Head of caudate nucleus (tissue), 42 donors: ENCODE measurements at regions not wholly inside any gene's neighbourhood (a gene's known extent, or its start where the extent isn't known, plus 50 kb on each side); places are given as distances from the start of the nearest gene placed in this dataset.

Source experiments
- DNase-seq, 42 donors: peaks; one replicate each; pipeline versions ENCODE4 v3.0.0 to v3.0.0-alpha.2; 2020 to 2021; ENCODE audit warnings: mixed read lengths in 7 of 42
- intact Hi-C: fragments of 100-400 bp; cut with DNase I; formaldehyde crosslinking; loops from one replicate; pipeline ENCODE4 v1.15.0; 2022

DNA sequence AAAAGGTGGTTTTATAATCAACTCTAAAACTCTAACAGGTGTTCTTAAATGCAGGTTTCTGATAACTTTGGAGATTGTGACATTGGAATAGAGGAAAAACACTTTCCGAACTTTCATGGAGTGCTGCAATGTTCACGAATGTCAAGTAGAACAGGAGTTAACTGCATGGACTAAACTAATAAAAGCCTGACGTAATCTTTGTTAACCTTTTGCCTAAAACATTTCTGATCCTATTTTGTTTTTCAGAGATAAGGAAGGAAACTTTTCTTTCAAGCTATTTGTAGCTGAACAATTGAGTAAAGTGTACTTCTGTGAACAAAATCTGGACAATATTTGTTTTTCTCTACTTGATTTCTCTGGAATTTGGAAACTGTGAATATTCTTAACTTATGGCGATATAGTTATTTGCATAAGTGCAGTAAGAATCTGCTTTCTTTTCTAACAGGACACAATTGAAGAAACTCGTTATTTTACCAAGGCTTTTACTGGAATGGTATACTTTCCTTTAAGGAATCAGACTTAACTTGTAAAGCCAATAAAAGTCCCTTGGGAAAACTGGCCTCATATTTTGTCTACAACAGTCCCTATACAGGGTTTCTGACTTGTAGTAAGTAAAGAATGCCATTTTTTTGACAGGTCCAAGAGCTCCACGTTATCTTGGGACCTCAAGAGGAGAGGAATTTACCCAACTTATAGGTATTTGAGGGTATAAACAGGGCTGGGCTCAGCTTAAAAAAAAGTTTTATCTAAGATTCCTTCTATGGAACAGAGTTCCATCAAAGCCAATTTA lies 154.7 kb downstream of the NXNL2 start:
- no peak for DNase-seq
- intact Hi-C loops, result no loop called here

DNA sequence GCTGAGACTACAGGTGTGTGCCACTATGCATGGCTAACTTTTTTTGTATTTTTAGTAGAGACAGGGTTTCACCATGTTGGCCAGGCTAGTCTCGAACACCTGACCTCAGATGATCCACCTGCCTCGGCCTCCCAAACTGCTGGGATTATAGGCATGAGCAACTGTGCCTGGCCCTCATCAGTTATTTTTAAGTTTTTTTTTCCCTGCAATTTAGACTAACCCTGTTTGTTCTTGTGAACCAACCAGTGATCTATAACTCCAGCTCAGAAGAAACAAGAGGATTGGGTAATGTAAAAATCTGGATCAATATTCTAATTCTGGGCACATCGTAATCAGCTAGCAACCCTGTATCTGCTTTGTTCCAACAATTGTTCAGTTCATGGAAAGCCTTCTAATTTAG lies 155.7 kb downstream of the NXNL2 start:
- intact Hi-C loops, result no loop called here
- DNase-seq, result no peak

DNA sequence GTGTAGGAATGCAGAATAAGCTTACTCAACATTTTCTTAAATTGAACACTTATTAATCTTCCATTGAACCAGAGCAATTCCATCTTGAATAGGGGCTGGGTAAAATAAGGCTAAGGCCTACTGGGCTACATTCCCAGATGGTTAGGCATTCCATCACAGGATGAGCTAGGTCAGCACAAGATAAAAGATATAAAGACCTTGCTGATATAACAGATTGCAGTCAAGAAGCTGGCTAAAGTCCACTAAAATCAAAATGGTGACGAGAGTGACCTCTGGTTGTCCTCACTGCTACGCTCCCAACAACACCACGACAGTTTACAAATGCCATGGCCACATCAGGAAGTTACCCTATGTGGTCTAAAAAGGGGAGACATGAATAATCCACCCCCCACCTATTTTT lies 156.1 kb downstream of the NXNL2 start:
- intact Hi-C loops, result no loop called here

GRCh38 chr9:88691811-88692210 lies 156.8 kb downstream of the NXNL2 start:
- intact Hi-C loops, result no loop called here
- DNase-seq, result no peak

More for the DNA sequence above, 156.1 kb downstream of the NXNL2 start:
- no peak for DNase-seq

- DNase-seq, result no peak
- intact Hi-C loops, result no loop called here
Observed at GRCh38 chr9:88692827-88693226, 157.8 kb downstream of the NXNL2 start.

GRCh38 chr9:88694625-88695024 lies 159.6 kb downstream of the NXNL2 start:
- DNase-seq, result no peak
- intact Hi-C loops, result no loop called here

DNA sequence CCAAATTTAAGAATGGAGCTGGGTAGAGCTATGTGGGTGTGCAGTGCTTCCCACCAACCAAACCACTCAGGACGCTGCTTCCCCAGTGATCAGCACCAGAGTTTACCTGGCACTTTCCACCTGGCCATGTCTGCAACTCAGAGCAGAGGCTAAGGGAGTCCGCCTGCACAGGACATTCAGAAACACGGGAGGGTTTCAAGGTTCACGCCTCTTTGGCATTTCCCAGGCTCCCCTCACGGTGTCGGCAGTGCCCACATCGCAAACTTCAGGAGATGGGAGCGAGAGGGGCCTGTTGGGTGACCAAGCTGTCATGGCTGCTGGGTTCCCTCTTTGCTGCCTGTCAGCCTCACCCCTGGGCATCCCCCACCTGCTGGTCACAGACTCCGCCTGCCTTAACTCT lies 161.5 kb downstream of the NXNL2 start:
- intact Hi-C loops, result no loop called here

DNA sequence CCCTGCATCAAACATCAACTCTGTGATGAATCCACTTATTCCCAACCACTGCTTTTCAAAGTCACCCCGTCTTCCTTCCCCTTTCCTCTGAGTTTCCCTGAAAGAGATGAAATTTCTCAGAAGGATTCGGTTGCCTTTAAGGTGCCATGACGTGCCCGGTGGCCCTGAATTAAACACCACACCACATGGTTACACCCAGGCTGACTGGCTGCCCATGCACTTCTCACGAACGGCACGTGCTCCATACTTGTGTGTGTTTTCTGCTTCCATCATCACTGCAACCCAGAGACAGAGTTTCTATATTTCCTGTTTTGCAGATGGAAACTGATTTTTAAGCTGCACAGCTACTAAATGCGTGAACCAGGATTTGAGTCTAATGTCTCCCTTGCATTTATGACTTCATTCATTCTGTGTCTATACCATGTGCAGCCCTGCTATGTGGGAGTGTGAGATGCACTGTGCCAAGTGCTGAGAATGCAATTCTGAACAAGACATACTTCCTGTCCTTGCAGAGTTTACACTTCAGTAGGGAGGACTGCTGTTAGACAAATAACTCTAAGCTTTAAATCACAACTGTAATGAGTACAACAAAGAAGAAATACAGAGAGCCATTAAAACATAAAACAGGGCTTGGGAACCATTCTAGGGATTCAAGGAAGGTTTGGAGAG lies 162.9 kb downstream of the NXNL2 start:
- intact Hi-C loops, result no loop called here
- no peak for DNase-seq

More for the DNA sequence above, 161.5 kb downstream of the NXNL2 start:
- DNase-seq, result no peak

- no peak for DNase-seq
- intact Hi-C loops, result no loop called here
Observed at GRCh38 chr9:88702985-88703384, 168.0 kb downstream of the NXNL2 start.

DNA sequence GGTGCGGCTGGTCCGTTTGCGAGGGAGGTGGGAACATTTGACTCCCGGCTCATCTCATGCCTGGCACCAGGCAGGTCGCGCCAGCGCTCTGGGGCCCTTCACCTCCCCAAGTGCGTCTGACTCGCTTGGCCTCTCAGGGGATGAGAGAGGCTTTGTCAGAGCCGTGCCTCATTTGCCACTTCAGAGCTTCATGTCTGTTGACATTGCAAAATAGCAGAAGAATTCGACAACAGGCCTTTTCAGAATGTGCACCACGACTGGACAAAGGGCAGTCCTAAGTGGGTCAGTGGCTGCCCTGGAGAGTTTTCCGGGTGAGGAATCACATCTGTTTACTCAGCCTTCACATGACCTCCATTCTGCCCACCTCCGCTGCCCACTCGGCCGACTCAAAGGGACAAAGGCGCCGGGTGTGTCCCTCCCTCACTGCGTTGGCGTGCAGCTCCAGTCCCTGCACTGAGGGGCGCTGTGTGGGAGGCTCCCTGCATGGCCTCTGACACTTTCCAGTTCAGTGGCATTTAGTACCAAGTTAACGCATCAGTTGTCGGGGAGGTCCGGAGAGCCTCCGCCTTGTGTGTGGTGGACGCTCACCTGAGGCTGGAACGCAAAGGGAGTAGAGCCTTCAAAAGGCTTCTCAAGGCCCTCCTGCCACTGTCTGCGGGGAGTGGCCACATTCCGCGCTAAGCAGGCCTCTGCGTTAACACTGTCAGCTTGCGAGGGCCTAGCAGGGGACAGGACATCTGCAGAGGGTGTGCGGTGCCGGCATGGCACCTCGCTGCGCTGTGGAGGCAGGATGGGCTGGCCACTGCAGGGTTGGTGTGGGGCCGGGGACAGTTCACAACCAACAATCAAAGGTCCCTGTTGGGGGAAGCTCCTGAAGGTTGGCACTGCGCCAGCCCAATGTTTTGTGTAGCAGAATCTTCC lies 171.5 kb downstream of the NXNL2 start:
- intact Hi-C loops, result no loop called here
- DNase-seq, result peak in 4 of 42 donors; percentile 16 to 52 (median 40)

GRCh38 chr9:88710449-88710848 lies 175.5 kb downstream of the NXNL2 start:
- intact Hi-C loops, result no loop called here
- no peak for DNase-seq

DNA sequence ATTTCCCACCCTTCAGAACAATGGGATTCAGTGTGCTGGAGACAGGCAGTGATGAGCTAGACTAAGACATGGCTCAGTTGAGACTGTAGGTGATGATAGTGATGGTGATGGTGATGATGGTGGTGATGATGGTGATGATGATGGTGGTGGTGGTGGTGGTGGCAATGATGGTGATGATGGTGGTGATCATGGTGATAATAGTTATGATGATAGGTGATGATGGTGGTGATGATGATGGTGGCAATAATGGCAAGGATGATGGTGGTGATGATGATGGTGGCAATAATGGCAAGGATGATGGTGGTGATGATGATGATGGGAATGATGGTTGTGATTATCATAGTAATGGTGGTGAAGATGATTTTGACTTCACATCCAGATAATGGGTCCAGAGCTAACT lies 176.7 kb downstream of the NXNL2 start:
- intact Hi-C loops, result no loop called here
- DNase-seq, result no peak

GRCh38 chr9:88712484-88712883 lies 177.5 kb downstream of the NXNL2 start:
- no peak for DNase-seq
- intact Hi-C loops, result no loop called here

- no peak for DNase-seq
- intact Hi-C loops, result no loop called here
Observed at GRCh38 chr9:88713010-88713409, 178.0 kb downstream of the NXNL2 start.

DNA sequence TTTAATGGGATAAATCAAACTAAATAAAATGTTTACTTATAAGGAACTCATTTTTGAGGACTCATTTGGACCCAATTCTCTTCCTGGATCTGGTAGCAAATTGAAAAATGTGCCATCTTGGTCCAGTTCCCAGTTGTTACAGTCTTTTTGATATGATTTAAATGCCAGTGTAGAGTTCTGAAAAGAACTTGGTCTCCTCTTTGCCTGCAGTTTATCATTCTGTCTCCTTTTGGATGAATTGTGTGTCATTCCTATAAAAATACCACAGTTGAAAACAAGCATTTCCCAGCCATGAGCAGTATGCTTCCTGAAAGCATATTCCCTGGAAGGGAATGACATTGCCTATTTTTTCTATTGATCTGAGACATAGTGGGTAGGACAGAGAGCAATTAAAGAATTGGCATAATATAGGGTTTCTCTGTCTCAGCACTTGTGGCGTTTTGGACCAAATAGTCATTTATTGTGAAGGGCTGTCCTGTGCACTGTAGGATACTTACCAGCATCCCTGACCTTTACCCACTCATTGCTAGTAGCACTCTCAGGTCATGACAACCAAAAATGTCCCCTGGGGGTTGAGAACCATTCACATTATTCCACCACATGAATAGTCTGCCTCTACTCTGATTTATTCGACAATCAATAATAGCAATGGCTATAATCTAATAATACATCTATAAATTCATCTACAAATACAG lies 181.8 kb downstream of the NXNL2 start:
- intact Hi-C loops, result no loop called here
- no peak for DNase-seq

GRCh38 chr9:88721025-88721424 lies 186.0 kb downstream of the NXNL2 start:
- no peak for DNase-seq
- intact Hi-C loops, result no loop called here

DNA sequence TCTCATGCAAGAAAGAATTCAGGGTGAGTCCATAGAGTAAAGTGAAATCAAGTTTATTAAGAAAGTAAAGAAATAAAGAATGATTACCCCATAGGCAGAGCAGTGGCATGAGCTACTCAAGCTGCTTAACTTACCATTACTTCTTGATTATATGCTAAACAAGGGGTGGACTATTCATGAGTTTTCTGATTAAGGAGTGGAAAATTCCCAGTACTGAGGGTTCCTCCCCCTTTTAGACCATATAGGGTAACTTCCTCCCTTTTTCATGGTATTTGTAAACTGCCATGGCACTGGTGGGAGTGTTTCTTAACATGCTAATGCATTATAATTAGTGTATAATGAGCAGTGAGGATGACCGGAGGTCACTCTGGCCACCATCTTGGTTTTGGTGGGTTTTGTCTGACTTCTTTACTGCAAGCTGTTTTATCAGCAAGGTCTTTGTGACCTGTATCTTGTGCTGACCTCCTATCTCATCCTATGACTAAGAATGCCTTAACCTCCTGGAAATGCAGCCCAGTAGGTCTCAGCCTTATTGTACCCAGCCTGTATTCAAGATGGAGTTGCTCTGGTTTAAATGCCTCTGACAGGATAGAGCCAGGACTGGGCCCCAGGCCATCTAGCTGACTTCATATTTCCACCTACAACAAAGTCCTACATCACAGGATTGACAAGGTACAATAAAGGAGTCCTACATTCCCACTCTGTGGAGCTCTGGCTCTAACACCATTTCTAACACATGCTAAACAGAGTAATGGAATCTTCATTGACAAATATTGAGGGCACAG lies 186.7 kb downstream of the NXNL2 start:
- intact Hi-C loops, result no loop called here
- DNase-seq, result no peak

- intact Hi-C loops, result no loop called here
- no peak for DNase-seq
Observed at GRCh38 chr9:88722753-88723152, 187.8 kb downstream of the NXNL2 start.
